ENCODE measurements at regions not wholly inside any gene's neighbourhood (a gene's known extent, or its start where the extent isn't known, plus 50 kb on each side); places are given as distances from the start of the nearest gene placed in this dataset.
"Not testable (repeated sequence)": the region's sequence is repeated elsewhere in the genome, so short reads cannot be mapped to it uniquely, and the experiment has no call there.

GRCh38 chr17:77622084-77622483, 336.4 kb upstream of the TNRC6C start:
- TF ChIP-seq ZNF317 (CRISPR knock-in tag; IDR thresholded peaks at IDR 0.05; ENCODE audit: borderline replicate concordance, low read depth); ELF4 (CRISPR knock-in tag; IDR thresholded peaks at IDR 0.05; ENCODE audit: low read depth); CTCF (IDR thresholded peaks at IDR 0.05); AR (CRISPR knock-in tag; IDR thresholded peaks at IDR 0.05); E2F5 (CRISPR knock-in tag; IDR thresholded peaks at IDR 0.05); E2F4 (CRISPR knock-in tag; IDR thresholded peaks at IDR 0.05; ENCODE audit: borderline replicate concordance, low read depth); CBFB (CRISPR knock-in tag; IDR thresholded peaks at IDR 0.05; ENCODE audit: low read depth): not testable (repeated sequence)

Measured in WTC11 (cell line).